GM12864 (cell line): ENCODE measurements at regions not wholly inside any gene's neighbourhood (a gene's known extent, or its start where the extent isn't known, plus 50 kb on each side); places are given as distances from the start of the nearest gene placed in this dataset.
"Not testable (repeated sequence)": the region's sequence is repeated elsewhere in the genome, so short reads cannot be mapped to it uniquely, and the experiment has no call there.

Experiments
- DNase-seq: peaks from one replicate; pipeline ENCODE4 v3.0.0-alpha.2; 2011; ENCODE audit warnings: low read depth
- H3K4me3 ChIP-seq: 2 replicates; pipeline ENCODE4 v1.5.1; 2011; ENCODE audit warnings: mild to moderate bottlenecking, low read depth, low read length, control low read depth
- CTCF ChIP-seq: IDR thresholded peaks from 2 replicates; pipeline ENCODE4 v1.5.1; 2011; ENCODE audit warnings: low read depth, mild to moderate bottlenecking, moderate library complexity, low read length, control low read depth, inconsistent platforms; ENCODE audit errors: missing control alignments

- H3K4me3 ChIP-seq = no peak overlapping the region
- no peak for TF ChIP-seq CTCF
- no peak for DNase-seq
These were observed 125.6 kb downstream of the KLF6 start for GRCh38 chr10:3659203-3659917.

- no peak for TF ChIP-seq CTCF
- no peak for DNase-seq
- H3K4me3 ChIP-seq = no peak overlapping the region
These were observed 126.2 kb downstream of the KLF6 start for GRCh38 chr10:3658766-3659165.

GRCh38 chr10:3656214-3656613, 128.8 kb downstream of the KLF6 start:
- no peak overlapping the region for H3K4me3 ChIP-seq
- DNase-seq = no peak
- no peak for TF ChIP-seq CTCF

GRCh38 chr10:3655528-3655927, 129.5 kb downstream of the KLF6 start:
- TF ChIP-seq CTCF = no peak
- DNase-seq = no peak
- no peak overlapping the region for H3K4me3 ChIP-seq

- DNase-seq = no peak
- no peak overlapping the region for H3K4me3 ChIP-seq
- TF ChIP-seq CTCF = no peak
These were observed 130.0 kb downstream of the KLF6 start for GRCh38 chr10:3654980-3655379.

- H3K4me3 ChIP-seq = no peak overlapping the region
- no peak for DNase-seq
- no peak for TF ChIP-seq CTCF
These were observed 130.5 kb downstream of the KLF6 start for GRCh38 chr10:3654496-3654895.

GRCh38 chr10:3653303-3653702, 131.7 kb downstream of the KLF6 start:
- not testable (repeated sequence) for H3K4me3 ChIP-seq, DNase-seq
